ENCODE measurements at regions not wholly inside any gene's neighbourhood (a gene's known extent, or its start where the extent isn't known, plus 50 kb on each side); places are given as distances from the start of the nearest gene placed in this dataset.

- Histone ChIP-seq H2AK5ac (ENCODE audit: low read depth, low read length) (no peak overlapping the region), H3K56ac (replicated peaks; ENCODE audit: insufficient read length, low read depth, low read length) (no peak overlapping the region), H2BK5ac (ENCODE audit: low read depth, low read length) (no peak overlapping the region), H3K9ac (replicated peaks in 1 of 4; ENCODE audit: extremely low read depth in 1 of 4, low read depth in 3 of 4, low read length in 3 of 4) (no peak overlapping the region), H3K23me2 (ENCODE audit: low read depth, low read length) (no peaks in the 10 kb centered on the region), H2BK12ac (ENCODE audit: low read depth, low read length) (no peak overlapping the region), H3K4ac (replicated peaks; ENCODE audit: insufficient read length, low read depth, low read length) (no peak overlapping the region), H3K79me2 (ENCODE audit: control insufficient read depth in 1 of 2, insufficient read depth in 2 of 2, low read length in 2 of 2) (no peaks in the 10 kb centered on the region), H3K9me3 (ENCODE audit: insufficient read depth in 2 of 2, low read depth in 1 of 2, low read length in 1 of 2) (no peaks in the 10 kb centered on the region), H3K36me3 (ENCODE audit: control insufficient read depth in 2 of 4, insufficient read depth in 4 of 4, low read length in 3 of 4) (no peaks in the 10 kb centered on the region), H2AFZ (ENCODE audit: low read length) (no peak overlapping the region), H3K27me3 (replicated peaks in 1 of 4; ENCODE audit: control insufficient read depth in 3 of 4, extremely low read depth in 1 of 4, insufficient read depth in 3 of 4, low read length in 3 of 4) (no peaks in the 10 kb centered on the region), H3K79me1 (ENCODE audit: low read depth, low read length) (no peaks in the 10 kb centered on the region), H3K4me2 (ENCODE audit: insufficient read depth in 1 of 2, low read depth in 2 of 2, low read length in 2 of 2) (no peak overlapping the region), H4K91ac (replicated peaks; ENCODE audit: insufficient read length, low read length) (no peak overlapping the region), H4K5ac (ENCODE audit: insufficient read length, low read depth, low read length) (no peak overlapping the region), H3K27ac (ENCODE audit: low read depth, low read length) (no peak overlapping the region), H3K4me1 (replicated peaks in 1 of 4; ENCODE audit: control insufficient read depth in 3 of 4, insufficient read depth in 4 of 4, low read length in 3 of 4) (no peaks in the 10 kb centered on the region), H3K23ac (ENCODE audit: insufficient read length) (no peak overlapping the region), H2BK15ac (ENCODE audit: low read length) (no peak overlapping the region), H3K4me3 (ENCODE audit: extremely low read depth in 1 of 4, insufficient read depth in 2 of 4, low read depth in 3 of 4, low read length in 4 of 4) (no peak overlapping the region), H2BK20ac (ENCODE audit: low read length) (no peak overlapping the region), H3K18ac (ENCODE audit: extremely low read depth, low read length) (no peak overlapping the region), H3K14ac (ENCODE audit: insufficient read length) (no peak overlapping the region), H4K20me1 (replicated peaks in 1 of 2; ENCODE audit: control insufficient read depth in 1 of 2, insufficient read depth in 2 of 2, low read length in 2 of 2) (no peaks in the 10 kb centered on the region), H2BK120ac (replicated peaks; ENCODE audit: low read depth, low read length) (no peak overlapping the region), H4K8ac (ENCODE audit: extremely low read depth, insufficient read depth, low read length) (no peak overlapping the region)
- ChIA-PET POLR2A (ENCODE audit: partially characterized antibody) (no interaction called here), CTCF (ENCODE audit: partially characterized antibody) (no interaction called here)
- FAIRE-seq (no peak), DNase-seq (ENCODE audit: low read depth in 1 of 2, low spot score in 2 of 2) (no peak)
- no peak for TF ChIP-seq KDM5A (IDR thresholded peaks at IDR 0.05; ENCODE audit: low read length)
- TF ChIP-seq YY1 (IDR thresholded peaks at IDR 0.05; ENCODE audit: low read depth, low read length) = no peak
- TF ChIP-seq FOSL1 (IDR thresholded peaks at IDR 0.05; ENCODE audit: insufficient read depth, low read depth, low read length) = no peak
- no peak for TF ChIP-seq BRCA1 (IDR thresholded peaks at IDR 0.05; ENCODE audit: low read depth, low read length)
- TF ChIP-seq CHD2 (IDR thresholded peaks at IDR 0.05; ENCODE audit: low read length) = no peak
- TF ChIP-seq GTF2F1 (IDR thresholded peaks at IDR 0.05; ENCODE audit: borderline replicate concordance, low read depth, low read length) = no peak
- TF ChIP-seq ASH2L (IDR thresholded peaks at IDR 0.05; ENCODE audit: low read length) = no peak
- TF ChIP-seq ATF3 (IDR thresholded peaks at IDR 0.05; ENCODE audit: insufficient read depth, low read depth, low read length) = no peak
- no peak for TF ChIP-seq SUZ12 (IDR thresholded peaks at IDR 0.05; ENCODE audit: low read length)
- no peak for TF ChIP-seq JUN (IDR thresholded peaks at IDR 0.05; ENCODE audit: low read depth, low read length)
- no peak for TF ChIP-seq EGR1 (IDR thresholded peaks at IDR 0.05; ENCODE audit: borderline replicate concordance, low read depth, low read length)
Observed at GRCh38 chrX:127762663-127763062, 289.5 kb downstream of the ACTRT1 start.
